CD4-positive, alpha-beta T cell (primary cell): ENCODE measurements at regions not wholly inside any gene's neighbourhood (a gene's known extent, or its start where the extent isn't known, plus 50 kb on each side); places are given as distances from the start of the nearest gene placed in this dataset.

Experiments
- ATAC-seq: fragments of 200-7000 bp; cut with Tn5 transposase; one replicate; pipeline ENCODE4 v1.10.0; 2022; ENCODE audit warnings: mild to moderate bottlenecking; ENCODE audit not compliant: poor library complexity
- CTCF ChIA-PET: fragments of 350-600 bp; sonication (Branson Sonifier 250); formaldehyde crosslinking; loops from one replicate; lab custom pipeline; 2021; ENCODE audit warnings: antibody characterized with exemption, inconsistent platforms; lab: Charles Lee
- POLR2A ChIA-PET: fragments of 350-600 bp; sonication (Branson Sonifier 250); formaldehyde crosslinking; loops from one replicate; lab custom pipeline; 2021; ENCODE audit warnings: antibody characterized with exemption, inconsistent platforms; lab: Charles Lee
- DNase-seq, 14 experiments: peaks; one replicate each; pipeline ENCODE4 v3.0.0-alpha.2; 2013 to 2020; ENCODE audit warnings: mixed read lengths in 2 of 14
- H3K27ac ChIP-seq, 2 donors: one replicate each; pipeline versions ENCODE4 v1.5.1 to v1.7.0; 2013; ENCODE audit warnings: low read length in 2 of 2, low read depth in 1 of 2, mild to moderate bottlenecking in 1 of 2
- H3K27me3 ChIP-seq, 2 experiments: 1 replicate in 1 of 2; 2 replicates in 1 of 2; pipeline versions ENCODE4 v1.6.1 to v1.7.0; 2013; ENCODE audit warnings: low read length in 2 of 2, control low read depth in 1 of 2, mild to moderate bottlenecking in 1 of 2, moderate library complexity in 1 of 2; ENCODE audit not compliant: insufficient read depth in 2 of 2, control insufficient read depth in 1 of 2
- H3K36me3 ChIP-seq: one replicate; pipeline ENCODE4 v1.6.1; 2013; ENCODE audit warnings: low read length, control low read depth; ENCODE audit not compliant: insufficient read depth
- H3K4me1 ChIP-seq: one replicate; pipeline ENCODE4 v1.6.1; 2013; ENCODE audit warnings: low read length, control low read depth; ENCODE audit not compliant: insufficient read depth
- H3K4me3 ChIP-seq: one replicate; pipeline ENCODE4 v1.5.1; 2013; ENCODE audit warnings: mild to moderate bottlenecking, low read length, moderate library complexity
- H3K9me3 ChIP-seq, 2 experiments: 1 replicate in 1 of 2; 2 replicates in 1 of 2; pipeline versions ENCODE4 v1.6.1 to v1.7.0; 2013; ENCODE audit warnings: low read length in 2 of 2, mild to moderate bottlenecking in 2 of 2, control low read depth in 1 of 2, moderate library complexity in 1 of 2; ENCODE audit not compliant: control insufficient read depth in 1 of 2, insufficient read depth in 1 of 2
- H3K27ac Mint-ChIP-seq: one replicate; pipeline ENCODE4 v1.8.0; 2020; ENCODE audit warnings: mixed read lengths
- H3K27me3 Mint-ChIP-seq: one replicate; pipeline ENCODE4 v1.8.0; 2021; ENCODE audit warnings: mixed read lengths
- H3K36me3 Mint-ChIP-seq: one replicate; pipeline ENCODE4 v1.8.0; 2021; ENCODE audit warnings: low read depth, mixed read lengths
- H3K4me1 Mint-ChIP-seq: one replicate; pipeline ENCODE4 v1.8.0; 2021; ENCODE audit warnings: low read depth, mixed read lengths
- H3K4me3 Mint-ChIP-seq: one replicate; pipeline ENCODE4 v1.8.0; 2020; ENCODE audit warnings: mild to moderate bottlenecking, mixed read lengths
- H3K9me3 Mint-ChIP-seq: one replicate; pipeline ENCODE4 v1.8.0; 2020; ENCODE audit warnings: mixed read lengths
- CTCF ChIP-seq: fragments of 200-600 bp; IDR thresholded peaks from one replicate; pipeline ENCODE4 v1.8.0; 2022; ENCODE audit warnings: antibody characterized with exemption, mild to moderate bottlenecking
- intact Hi-C, 2 experiments: fragments of 100-400 bp; cut with DNase I in 1 of 2; cut with micrococcal nuclease in 1 of 2; formaldehyde crosslinking; loops; one replicate each; pipeline versions ENCODE4 v1.15.1 to v1.9.0; 2023 to 2025; cut with DNase I, micrococcal nuclease

- ChIA-PET CTCF (no interaction called here), POLR2A (interaction anchor here (0.9 kb wide), 1 partner anchor 22 kb away, joined by 4 read pairs; no protein-coding TSS in a partner anchor)
- Mint-ChIP-seq H3K9me3 (no peaks in the 10 kb centered on the region), H3K4me1 (no peaks in the 10 kb centered on the region), H3K27ac (no peak overlapping the region), H3K36me3 (no peaks in the 10 kb centered on the region), H3K4me3 (no peak overlapping the region), H3K27me3 (no peaks in the 10 kb centered on the region)
- TF ChIP-seq CTCF, result no peak
- Histone ChIP-seq H3K4me1 (no peaks in the 10 kb centered on the region), H3K4me3 (no peak overlapping the region), H3K27me3 (no peaks in the 10 kb centered on the region), H3K27ac (no peak overlapping the region), H3K36me3 (no peaks in the 10 kb centered on the region), H3K9me3 (no peaks in the 10 kb centered on the region)
- no peak for ATAC-seq
- no peak for DNase-seq
- intact Hi-C loops, result no loop called here
Measured at GRCh38 chr12:90055071-90055470, 346.4 kb upstream of the ATP2B1 start.

GRCh38 chr12:90048918-90049317 lies 340.3 kb upstream of the ATP2B1 start:
- Mint-ChIP-seq H3K4me1 (no peaks in the 10 kb centered on the region), H3K27ac (no peak overlapping the region), H3K27me3 (no peaks in the 10 kb centered on the region), H3K9me3 (no peaks in the 10 kb centered on the region), H3K4me3 (no peak overlapping the region), H3K36me3 (no peaks in the 10 kb centered on the region)
- Histone ChIP-seq H3K27me3 (no peaks in the 10 kb centered on the region), H3K4me3 (no peak overlapping the region), H3K9me3 (peaks cover 0 to 6% of the 10 kb centered on the region in 2 experiments), H3K27ac (no peak overlapping the region), H3K36me3 (no peaks in the 10 kb centered on the region), H3K4me1 (no peaks in the 10 kb centered on the region)
- ChIA-PET POLR2A (no interaction called here), CTCF (no interaction called here)
- DNase-seq, result no peak
- ATAC-seq, result no peak
- no peak for TF ChIP-seq CTCF
- intact Hi-C loops, result no loop called here

- no peak for ATAC-seq
- no peak overlapping the region for H3K4me3 Mint-ChIP-seq
- POLR2A ChIA-PET, result no interaction called here
- no peak for TF ChIP-seq CTCF
- no peaks in the 10 kb centered on the region for H3K9me3 Mint-ChIP-seq
- Histone ChIP-seq H3K4me1 (no peaks in the 10 kb centered on the region), H3K27ac (no peak overlapping the region), H3K27me3 (no peaks in the 10 kb centered on the region), H3K4me3 (no peak overlapping the region), H3K36me3 (no peaks in the 10 kb centered on the region), H3K9me3 (peaks cover 0 to 6% of the 10 kb centered on the region in 2 experiments)
- no peaks in the 10 kb centered on the region for H3K4me1 Mint-ChIP-seq
- intact Hi-C loops, result no loop called here
- H3K27me3 Mint-ChIP-seq, result no peaks in the 10 kb centered on the region
- H3K36me3 Mint-ChIP-seq, result no peaks in the 10 kb centered on the region
- CTCF ChIA-PET, result no interaction called here
- no peak overlapping the region for H3K27ac Mint-ChIP-seq
- no peak for DNase-seq
Measured at GRCh38 chr12:90045559-90045958, 336.9 kb upstream of the ATP2B1 start.
